ENCODE measurements at regions not wholly inside any gene's neighbourhood (a gene's known extent, or its start where the extent isn't known, plus 50 kb on each side); places are given as distances from the start of the nearest gene placed in this dataset.

DNA sequence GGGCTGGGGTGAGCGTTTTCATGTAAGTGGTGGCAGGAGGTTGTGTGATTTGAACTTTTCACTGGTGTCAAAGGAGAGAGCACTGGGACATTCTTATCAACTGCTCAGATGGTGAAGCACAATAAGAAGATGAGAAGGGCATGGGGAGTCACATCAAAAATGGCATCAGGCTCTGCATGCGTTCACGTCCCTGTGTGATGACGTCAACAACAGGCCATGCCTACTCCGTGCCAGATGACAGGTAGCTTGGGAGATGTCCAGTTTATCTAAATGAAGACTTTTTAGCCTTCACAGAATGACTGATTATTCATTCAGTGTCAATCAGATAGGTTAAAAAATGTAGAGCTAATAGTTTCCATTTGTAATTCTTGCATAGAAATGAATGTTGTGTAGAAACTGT lies 264.3 kb upstream of the POM121L12 start:
- TF ChIP-seq, protein P1, sequence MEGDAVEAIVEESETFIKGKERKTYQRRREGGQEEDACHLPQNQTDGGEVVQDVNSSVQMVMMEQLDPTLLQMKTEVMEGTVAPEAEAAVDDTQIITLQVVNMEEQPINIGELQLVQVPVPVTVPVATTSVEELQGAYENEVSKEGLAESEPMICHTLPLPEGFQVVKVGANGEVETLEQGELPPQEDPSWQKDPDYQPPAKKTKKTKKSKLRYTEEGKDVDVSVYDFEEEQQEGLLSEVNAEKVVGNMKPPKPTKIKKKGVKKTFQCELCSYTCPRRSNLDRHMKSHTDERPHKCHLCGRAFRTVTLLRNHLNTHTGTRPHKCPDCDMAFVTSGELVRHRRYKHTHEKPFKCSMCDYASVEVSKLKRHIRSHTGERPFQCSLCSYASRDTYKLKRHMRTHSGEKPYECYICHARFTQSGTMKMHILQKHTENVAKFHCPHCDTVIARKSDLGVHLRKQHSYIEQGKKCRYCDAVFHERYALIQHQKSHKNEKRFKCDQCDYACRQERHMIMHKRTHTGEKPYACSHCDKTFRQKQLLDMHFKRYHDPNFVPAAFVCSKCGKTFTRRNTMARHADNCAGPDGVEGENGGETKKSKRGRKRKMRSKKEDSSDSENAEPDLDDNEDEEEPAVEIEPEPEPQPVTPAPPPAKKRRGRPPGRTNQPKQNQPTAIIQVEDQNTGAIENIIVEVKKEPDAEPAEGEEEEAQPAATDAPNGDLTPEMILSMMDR (IDR thresholded peaks at IDR 0.05; ENCODE audit: insufficient read depth, low read depth, low read length): no peak
- TF ChIP-seq EZH2 (IDR thresholded peaks at IDR 0.05; ENCODE audit: insufficient read depth, low read length): no peak

Measured in astrocyte (in vitro differentiated cells and primary cell).